Activated B cell treated with CpG ODN at 0.5 μM for 24 hours (primary cell): ENCODE measurements at regions not wholly inside any gene's neighbourhood (a gene's known extent, or its start where the extent isn't known, plus 50 kb on each side); places are given as distances from the start of the nearest gene placed in this dataset.
"Not testable (repeated sequence)": the region's sequence is repeated elsewhere in the genome, so short reads cannot be mapped to it uniquely, and the experiment has no call there.

Source experiments
- ATAC-seq: fragments of 200-7000 bp; cut with Tn5 transposase; one replicate; pipeline ENCODE4 v1.10.0; 2021; ENCODE audit warnings: low read depth, mild to moderate bottlenecking, moderate library complexity
- CTCF ChIA-PET: fragments of 350-600 bp; sonication (Branson Sonifier 250); formaldehyde crosslinking; loops from one replicate; lab custom pipeline; 2021; ENCODE audit warnings: antibody characterized with exemption; lab: Charles Lee
- POLR2A ChIA-PET: fragments of 350-600 bp; sonication (Branson Sonifier 250); formaldehyde crosslinking; loops from one replicate; lab custom pipeline; 2021; ENCODE audit warnings: antibody characterized with exemption; lab: Charles Lee
- DNase-seq: peaks from one replicate; pipeline ENCODE4 v3.0.0; 2022
- H3K27ac Mint-ChIP-seq: one replicate; pipeline ENCODE4 v1.8.0; 2020; ENCODE audit warnings: mixed read lengths
- H3K27me3 Mint-ChIP-seq: one replicate; pipeline ENCODE4 v1.8.0; 2021; ENCODE audit warnings: mixed read lengths
- H3K36me3 Mint-ChIP-seq: one replicate; pipeline ENCODE4 v1.8.0; 2021; ENCODE audit warnings: low read depth, mixed read lengths
- H3K4me1 Mint-ChIP-seq: one replicate; pipeline ENCODE4 v1.8.0; 2021; ENCODE audit warnings: mixed read lengths
- H3K4me3 Mint-ChIP-seq: one replicate; pipeline ENCODE4 v1.8.0; 2020; ENCODE audit warnings: mild to moderate bottlenecking, mixed read lengths
- H3K9me3 Mint-ChIP-seq: one replicate; pipeline ENCODE4 v1.8.0; 2020; ENCODE audit warnings: mixed read lengths
- CTCF ChIP-seq: fragments of 200-600 bp; IDR thresholded peaks from one replicate; pipeline ENCODE4 v1.8.0; 2022; ENCODE audit warnings: antibody characterized with exemption, mild to moderate bottlenecking
- intact Hi-C: fragments of 100-400 bp; cut with micrococcal nuclease; formaldehyde crosslinking; loops from one replicate; pipeline ENCODE4 v1.15.1; 2024

DNA sequence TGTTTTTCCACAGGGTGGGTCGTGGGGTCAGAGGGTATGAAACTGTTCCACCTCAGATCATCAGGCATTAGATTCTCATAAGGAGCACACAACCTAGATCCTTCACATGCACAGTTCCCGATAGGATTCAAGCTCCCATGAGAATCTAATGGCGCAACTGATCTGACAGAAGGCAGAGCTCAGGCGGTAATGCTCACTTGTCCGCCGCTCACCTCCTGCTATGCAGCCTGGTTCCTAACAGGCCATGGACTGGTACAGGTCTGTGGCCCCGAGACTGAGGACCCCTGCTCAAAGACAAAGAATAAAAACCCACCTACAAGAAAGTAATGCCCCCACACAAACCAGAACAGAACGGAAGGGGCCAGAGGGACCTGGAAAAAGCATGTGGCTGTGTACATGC is 76.1 kb upstream of the SNX9 start:
- ChIA-PET POLR2A (no interaction called here), CTCF (no interaction called here)
- Mint-ChIP-seq H3K4me3 (no peak overlapping the region), H3K36me3 (no peaks in the 10 kb centered on the region), H3K27ac (no peak overlapping the region), H3K4me1 (peaks cover 24% of the 10 kb centered on the region), H3K9me3 (no peaks in the 10 kb centered on the region), H3K27me3 (peaks cover 9% of the 10 kb centered on the region)
- no peak for ATAC-seq
- TF ChIP-seq CTCF, result no peak
- intact Hi-C loops, result no loop called here
- no peak for DNase-seq

DNA sequence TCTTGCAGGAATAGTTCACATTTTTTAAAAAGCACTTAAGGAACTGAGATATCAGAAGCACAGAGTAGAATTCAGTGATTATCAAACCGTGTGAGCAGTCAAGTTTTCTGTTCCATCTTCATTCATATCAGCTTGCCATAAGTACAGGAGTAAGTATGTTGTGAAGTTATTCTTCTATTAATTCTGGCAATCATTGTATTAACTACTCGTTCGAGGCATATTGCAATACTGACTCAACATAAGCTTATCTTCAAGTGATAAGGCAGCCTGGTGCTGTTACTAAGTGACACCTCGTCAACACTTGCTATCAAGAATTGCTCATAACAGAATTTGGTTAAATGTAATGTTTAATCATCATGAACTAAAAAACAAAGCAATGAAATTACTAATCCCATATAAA is 75.7 kb upstream of the SNX9 start:
- DNase-seq (no peak), ATAC-seq (no peak)
- CTCF ChIA-PET, result no interaction called here
- peaks cover 9% of the 10 kb centered on the region for H3K27me3 Mint-ChIP-seq
- H3K4me3 Mint-ChIP-seq, result no peak overlapping the region
- TF ChIP-seq CTCF, result no peak
- H3K27ac Mint-ChIP-seq, result no peak overlapping the region
- intact Hi-C loops, result no loop called here
- no peaks in the 10 kb centered on the region for H3K36me3 Mint-ChIP-seq
- POLR2A ChIA-PET, result no interaction called here
- no peaks in the 10 kb centered on the region for H3K9me3 Mint-ChIP-seq
- peaks cover 28% of the 10 kb centered on the region for H3K4me1 Mint-ChIP-seq

DNA sequence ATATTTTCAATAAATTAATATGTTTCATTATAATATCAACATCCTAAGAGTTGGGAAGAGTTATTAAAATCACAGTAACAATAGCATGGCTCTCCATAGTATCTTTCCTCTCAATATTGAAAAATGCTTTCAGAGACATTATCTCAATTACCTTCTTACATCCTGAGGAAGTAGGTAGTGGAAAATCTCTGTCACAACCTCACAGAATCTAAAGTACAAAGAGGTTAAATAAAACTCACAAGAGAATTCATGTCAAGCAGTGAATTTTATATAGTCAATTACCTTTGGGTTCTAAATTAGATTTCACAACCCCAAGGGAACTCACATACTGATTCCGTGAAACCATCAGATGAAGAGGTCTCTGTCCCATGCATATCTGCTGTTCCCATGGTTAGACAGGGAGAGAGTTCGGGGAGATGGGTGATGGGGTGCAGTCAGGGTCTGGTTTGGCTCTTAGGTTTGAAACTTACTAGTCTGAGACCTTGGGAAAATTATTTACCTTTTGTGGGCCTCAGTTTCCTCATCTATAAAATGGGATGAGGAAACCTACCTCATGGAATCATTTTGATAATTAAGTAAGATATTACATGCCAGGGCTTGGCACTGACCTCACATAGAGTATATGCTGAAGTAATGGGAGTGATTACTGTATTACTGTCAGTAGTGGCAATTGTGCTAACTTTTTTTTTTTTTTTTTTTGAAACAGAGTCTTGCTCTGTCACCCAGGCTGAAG is 74.0 kb upstream of the SNX9 start:
- no peak for TF ChIP-seq CTCF
- CTCF ChIA-PET, result no interaction called here
- Mint-ChIP-seq H3K36me3 (no peaks in the 10 kb centered on the region), H3K4me3 (no peak overlapping the region), H3K9me3 (no peaks in the 10 kb centered on the region), H3K27me3 (peaks cover 9% of the 10 kb centered on the region), H3K27ac (no peak overlapping the region), H3K4me1 (peaks cover 28% of the 10 kb centered on the region)
- DNase-seq (no peak), ATAC-seq (no peak)
- intact Hi-C loops, result no loop called here
- POLR2A ChIA-PET, result no interaction called here

DNA sequence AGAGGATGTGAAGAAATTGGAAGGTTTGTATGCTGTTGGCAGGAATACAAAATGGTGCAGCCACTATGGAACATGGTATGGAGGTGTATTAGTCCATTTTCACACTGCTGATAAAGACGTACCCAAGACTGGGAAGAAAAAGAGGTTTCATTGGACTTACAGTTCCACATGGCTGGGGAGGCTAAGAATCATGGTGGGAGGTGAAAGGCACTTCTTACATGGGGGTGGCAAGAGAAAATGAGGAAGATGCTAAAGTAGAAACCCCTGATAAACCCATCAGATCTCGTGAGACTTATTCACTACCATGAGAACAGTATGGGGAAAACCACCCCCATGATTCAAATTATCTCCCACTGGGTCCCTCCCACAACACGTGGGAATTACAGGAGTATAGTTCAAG is 72.1 kb upstream of the SNX9 start:
- not testable (repeated sequence) for H3K27ac Mint-ChIP-seq, H3K36me3 Mint-ChIP-seq

DNA sequence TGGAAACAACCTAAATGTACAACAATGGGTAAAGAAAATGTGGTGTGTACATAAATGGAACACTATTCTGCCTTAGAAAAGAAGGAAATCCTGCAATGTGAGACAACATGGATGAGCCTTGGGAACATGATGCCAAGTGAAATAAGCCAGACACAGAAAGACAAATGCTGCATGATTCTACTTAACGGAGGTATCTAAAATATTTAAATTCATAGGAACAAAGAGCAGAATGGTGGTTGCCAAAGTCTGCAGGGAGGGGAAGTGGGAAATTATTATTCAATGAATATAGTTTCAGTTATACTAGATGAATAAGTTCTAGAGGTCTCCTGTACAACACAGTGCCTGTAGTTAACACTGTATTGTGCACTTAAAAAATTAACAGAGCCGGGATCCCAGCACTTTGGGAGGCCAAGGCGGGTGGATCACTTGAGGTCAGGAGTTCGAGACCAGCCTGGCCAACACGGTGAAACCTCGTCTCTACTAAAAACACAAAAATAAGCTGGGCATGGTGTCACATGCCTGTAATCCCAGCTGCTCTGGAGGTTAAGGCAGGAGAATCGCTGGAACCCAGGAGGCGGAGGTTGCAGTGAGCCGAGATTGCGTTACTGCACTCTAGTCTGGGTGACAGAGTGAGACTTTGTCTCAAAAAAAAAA is 71.4 kb upstream of the SNX9 start:
- intact Hi-C loops, result no loop called here
- Mint-ChIP-seq H3K27ac (no peak overlapping the region), H3K36me3 (no peaks in the 10 kb centered on the region), H3K4me1 (peaks cover 44% of the 10 kb centered on the region), H3K9me3 (no peaks in the 10 kb centered on the region), H3K4me3 (no peak overlapping the region), H3K27me3 (peaks cover 11% of the 10 kb centered on the region)
- ATAC-seq (peak; percentile 82), DNase-seq (no peak)
- TF ChIP-seq CTCF, result no peak
- CTCF ChIA-PET, result no interaction called here
- POLR2A ChIA-PET, result no interaction called here

More for the DNA sequence above, 72.1 kb upstream of the SNX9 start:
- H3K27me3 Mint-ChIP-seq, result peaks cover 15% of the 10 kb centered on the region
- DNase-seq, H3K4me3 Mint-ChIP-seq, ATAC-seq, H3K9me3 Mint-ChIP-seq, intact Hi-C loops: not testable (repeated sequence)
- H3K4me1 Mint-ChIP-seq, result peaks cover 37% of the 10 kb centered on the region
- CTCF ChIA-PET, result interaction anchor here (0.7 kb wide), 1 partner anchor 123 kb away, joined by 3 read pairs; no protein-coding TSS in a partner anchor
- POLR2A ChIA-PET, result interaction anchor here (0.7 kb wide), 2 partner anchors 117 to 418 kb away, joined by 5 read pairs; no protein-coding TSS in a partner anchor

- CTCF ChIA-PET, result not testable (repeated sequence)
- H3K4me1 Mint-ChIP-seq, result peaks cover 56% of the 10 kb centered on the region
Measured at GRCh38 chr6:157752879-157753278, 70.2 kb upstream of the SNX9 start.

More at GRCh38 chr6:157752879-157753278, 70.2 kb upstream of the SNX9 start:
- H3K36me3 Mint-ChIP-seq, POLR2A ChIA-PET, H3K9me3 Mint-ChIP-seq, DNase-seq, ATAC-seq, intact Hi-C loops, H3K27me3 Mint-ChIP-seq, H3K4me3 Mint-ChIP-seq, H3K27ac Mint-ChIP-seq: not testable (repeated sequence)
